Hematopoietic multipotent progenitor cell (in vitro differentiated cells): ENCODE measurements at regions not wholly inside any gene's neighbourhood (a gene's known extent, or its start where the extent isn't known, plus 50 kb on each side); places are given as distances from the start of the nearest gene placed in this dataset.
A peak's percentile ranks its signal among the peaks of the same experiment; 100 is the strongest.
"Not testable (repeated sequence)": the region's sequence is repeated elsewhere in the genome, so short reads cannot be mapped to it uniquely, and the experiment has no call there.

Experiments
- DNase-seq, 3 donors: peaks; one replicate each; pipeline ENCODE4 v3.0.0-alpha.2; 2011 to 2015; ENCODE audit warnings: low read depth in 2 of 3, low spot score in 2 of 3

DNA sequence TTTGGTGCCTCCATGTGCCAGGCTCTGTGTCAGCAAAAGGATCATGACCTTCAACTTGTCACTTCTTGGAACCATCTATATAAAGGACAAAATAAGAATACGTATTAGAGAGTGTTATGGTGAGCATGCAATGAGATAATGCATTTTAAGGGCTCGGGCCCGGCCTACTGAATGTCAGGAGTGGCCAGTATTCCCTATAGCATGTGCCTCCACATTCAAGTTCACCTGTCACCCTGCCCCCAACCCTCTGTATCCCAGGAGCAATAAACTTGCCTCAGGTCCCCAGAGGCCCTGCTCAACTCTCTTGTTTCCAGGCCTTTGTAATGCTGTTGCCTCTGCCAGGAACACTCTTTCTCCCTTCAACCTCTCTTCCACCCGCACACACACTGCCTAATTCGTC, 90.2 kb upstream of the SLC6A11 start:
- no peak for DNase-seq

GRCh38 chr3:10726787-10727186, 89.2 kb upstream of the SLC6A11 start:
- no peak for DNase-seq

DNA sequence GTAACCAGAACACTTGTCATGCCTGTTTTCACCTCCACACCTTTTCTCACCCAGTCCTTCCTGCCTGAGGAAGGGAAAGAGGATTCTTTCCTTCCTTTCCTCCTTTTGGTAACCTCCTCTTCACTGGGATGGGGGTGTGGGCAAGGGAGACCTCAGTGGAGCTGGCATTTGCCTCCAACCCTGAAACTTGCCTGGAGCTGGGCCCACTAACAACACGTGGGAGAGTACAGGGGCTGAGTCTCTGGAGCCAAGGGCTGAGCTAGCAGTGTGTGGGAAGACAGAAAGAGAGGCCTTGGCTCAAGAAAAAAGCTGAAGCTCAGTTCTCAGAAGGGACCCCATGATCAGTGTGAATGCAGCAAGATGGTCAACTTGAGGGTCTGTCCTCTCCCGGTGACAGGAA, 86.6 kb upstream of the SLC6A11 start:
- no peak for DNase-seq

DNA sequence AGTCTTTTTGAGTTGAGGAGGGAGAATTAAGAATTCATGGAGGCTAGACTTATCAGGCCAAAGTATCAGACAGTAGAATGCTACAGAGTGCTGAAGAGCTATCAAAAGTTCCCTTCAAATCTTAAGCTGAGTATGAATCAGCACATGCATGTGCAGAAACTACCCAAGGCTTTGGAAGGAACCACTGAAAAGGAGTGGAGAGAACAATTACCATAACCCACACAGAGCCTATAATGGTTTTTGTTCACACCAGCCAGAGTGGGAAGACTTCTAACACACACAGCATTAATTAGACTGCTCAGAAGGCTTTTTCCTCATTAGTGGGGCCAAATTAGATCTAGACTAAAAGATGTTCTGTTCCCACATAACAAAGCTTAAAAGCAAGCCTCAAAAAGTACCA, 83.7 kb upstream of the SLC6A11 start:
- no peak for DNase-seq

DNA sequence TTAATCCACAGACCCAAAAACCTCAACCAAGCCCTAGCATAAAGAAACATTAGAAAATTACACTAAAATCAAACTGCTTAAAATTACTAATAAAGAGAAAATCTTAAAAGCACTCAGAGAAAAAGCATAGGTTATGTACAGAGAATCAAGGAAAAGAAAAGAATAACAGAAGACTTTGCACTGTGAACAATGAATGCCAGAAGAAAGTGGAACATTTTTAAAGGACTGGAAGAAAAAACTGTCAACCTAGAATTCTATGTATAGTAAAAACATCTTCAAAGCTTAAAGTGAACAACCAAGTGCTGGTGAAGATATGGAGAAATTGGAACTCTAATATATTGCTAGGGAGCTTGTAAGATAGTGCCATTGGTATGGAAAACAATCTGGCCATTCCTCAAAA, 82.7 kb upstream of the SLC6A11 start:
- no peak for DNase-seq

- DNase-seq = not testable (repeated sequence)
These were observed 79.6 kb upstream of the SLC6A11 start for GRCh38 chr3:10736444-10736843.

DNA sequence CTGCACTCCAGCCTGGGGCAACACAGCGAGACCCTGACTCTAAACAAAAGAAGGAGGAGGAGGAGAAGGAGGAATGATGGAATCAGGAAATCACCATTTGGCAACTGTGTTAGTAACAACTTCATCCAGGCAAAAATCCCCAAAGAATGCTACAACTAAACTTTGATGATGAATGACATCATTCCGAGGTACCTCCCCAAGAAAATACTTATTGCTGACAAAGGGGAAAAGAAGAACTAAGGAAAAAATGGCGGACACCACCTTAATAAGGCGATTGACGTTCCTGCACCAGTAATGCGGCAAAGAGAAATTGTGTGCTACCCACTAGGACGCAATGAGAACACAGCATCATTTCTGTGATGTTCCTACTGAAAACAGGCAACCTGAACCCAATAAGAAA, 78.2 kb upstream of the SLC6A11 start:
- DNase-seq = no peak

- DNase-seq = peak; percentile 49 to 72 (median 66)
These were observed 77.2 kb upstream of the SLC6A11 start for GRCh38 chr3:10738688-10739372.

DNA sequence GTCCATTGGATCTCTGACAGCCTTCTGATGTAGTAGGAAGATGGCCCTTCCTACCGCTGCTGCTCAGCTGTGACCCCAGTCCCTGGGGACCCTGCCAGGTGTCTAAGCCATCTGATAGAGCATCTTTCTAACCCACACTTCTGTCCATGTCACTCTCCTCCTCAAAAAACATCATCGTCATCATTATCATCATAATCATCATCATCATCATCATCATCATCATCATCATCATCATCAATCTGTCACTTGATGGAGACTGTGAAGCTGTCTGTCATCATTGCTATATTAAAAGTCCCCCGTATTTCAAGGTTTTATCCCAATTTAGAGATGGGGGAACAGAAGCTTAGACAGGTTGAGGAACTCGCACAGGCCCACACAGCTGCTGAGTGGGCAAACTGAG, 75.1 kb upstream of the SLC6A11 start:
- no peak for DNase-seq

GRCh38 chr3:10741891-10742671, 73.9 kb upstream of the SLC6A11 start:
- DNase-seq = no peak

DNA sequence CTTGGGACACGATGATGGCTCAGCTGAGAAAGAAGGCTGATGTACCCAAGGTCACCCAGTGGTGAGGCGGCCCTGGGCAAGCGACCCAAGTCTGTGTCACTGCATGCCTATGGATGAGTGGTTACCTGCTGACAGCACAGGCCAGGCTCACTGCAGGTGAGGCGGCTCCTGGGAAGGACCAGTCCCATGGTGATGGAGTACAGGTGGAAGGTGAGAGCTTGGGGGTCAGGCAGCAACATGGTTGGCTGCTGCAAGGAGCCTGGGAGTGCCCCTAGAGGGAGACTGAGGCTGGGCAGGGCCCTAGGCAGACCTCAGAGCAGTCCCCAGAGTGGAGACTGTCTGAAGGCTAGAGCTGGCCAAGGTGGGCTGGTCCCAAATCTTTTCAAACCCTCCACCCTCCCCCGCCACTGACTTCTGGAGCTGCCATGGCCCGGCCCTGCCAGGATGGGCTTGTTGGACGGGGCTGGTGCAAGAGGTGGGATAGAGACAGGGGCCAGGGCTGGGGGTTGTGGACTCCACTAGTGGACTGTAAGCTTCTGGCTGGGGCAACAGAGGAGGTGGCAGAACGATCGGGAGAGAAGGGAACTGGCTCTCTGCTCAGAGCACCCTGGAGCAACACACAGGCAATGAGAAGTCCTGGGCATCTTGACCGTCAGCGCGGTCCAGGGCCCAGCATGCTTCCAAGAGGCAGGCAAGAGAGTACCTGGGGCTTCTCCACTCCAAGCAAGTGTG, 72.5 kb upstream of the SLC6A11 start:
- DNase-seq = no peak

DNA sequence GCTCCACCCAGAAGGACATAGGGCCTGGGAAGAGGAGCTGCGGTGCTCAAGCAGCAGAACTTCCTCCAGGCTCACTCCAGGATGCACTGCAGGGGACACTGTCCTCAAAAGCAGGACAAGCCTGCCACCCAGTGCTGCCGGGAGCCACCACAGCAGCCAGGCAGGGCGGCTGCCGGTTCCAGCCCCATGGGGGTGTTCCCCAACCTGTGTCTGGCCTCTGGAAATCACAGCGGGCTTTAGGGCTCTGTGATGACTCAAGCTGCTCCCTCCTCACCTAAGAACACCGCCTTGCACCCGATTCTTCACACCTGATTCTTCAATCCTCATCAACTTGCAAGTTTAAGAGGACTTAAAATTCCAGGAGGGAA, 71.9 kb upstream of the SLC6A11 start:
- peak in 1 of 3 donors; percentile 31 for DNase-seq

DNA sequence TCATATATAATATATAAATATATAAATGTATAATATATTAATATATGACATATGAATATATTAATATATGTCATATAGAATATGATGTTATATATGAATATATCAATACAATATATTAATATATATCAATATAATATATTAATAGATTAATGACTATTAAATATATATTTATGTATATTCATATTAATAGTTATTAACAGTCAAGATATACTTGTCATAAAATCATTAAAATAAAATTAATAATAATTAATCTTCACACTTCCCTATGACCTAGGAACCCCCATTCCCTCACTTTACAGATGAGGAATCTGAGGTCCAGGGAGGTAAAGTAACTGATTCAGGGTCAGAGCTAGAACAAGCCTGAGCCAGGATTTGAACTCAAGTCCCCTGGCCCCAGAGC, 70.6 kb upstream of the SLC6A11 start:
- no peak for DNase-seq

GRCh38 chr3:10746001-10746400, 70.0 kb upstream of the SLC6A11 start:
- DNase-seq = no peak

DNA sequence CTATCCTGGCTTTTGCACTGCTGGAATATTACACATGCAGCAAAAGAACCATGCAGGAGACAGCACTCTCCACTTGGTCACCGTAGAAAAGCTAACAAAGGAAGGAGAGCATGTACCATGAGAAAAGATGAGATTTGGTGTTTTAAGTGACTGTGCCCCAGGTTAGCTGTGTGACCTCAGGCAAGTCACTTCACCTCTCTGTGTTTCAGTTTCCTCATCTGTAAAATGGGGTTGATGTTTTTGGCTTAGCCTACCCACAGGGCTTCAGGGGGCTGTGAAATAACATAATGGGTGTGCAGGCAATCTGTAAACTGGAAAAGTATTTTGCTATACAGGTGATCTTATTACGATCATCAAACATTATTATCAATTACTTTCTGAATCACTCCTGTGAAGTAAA, 69.3 kb upstream of the SLC6A11 start:
- DNase-seq = no peak

DNA sequence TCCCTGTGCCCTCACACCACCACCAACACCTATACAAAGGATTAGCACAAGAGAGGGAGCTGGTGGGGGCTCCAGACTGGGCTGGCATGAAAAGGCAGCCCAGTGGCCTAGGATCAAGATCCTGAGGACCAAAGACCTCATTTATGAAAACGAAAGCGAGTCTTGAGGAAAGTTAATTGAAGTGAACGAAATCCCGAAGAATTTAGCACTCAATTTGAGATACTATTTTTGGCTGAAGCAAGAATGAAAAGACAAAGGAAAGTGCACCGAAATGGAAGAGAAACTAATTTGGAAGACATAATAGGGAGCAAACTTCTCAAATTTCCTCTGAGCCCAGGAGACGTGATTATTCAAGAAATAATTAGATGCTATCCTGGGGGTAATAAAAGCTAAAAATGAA, 68.7 kb upstream of the SLC6A11 start:
- DNase-seq = no peak

GRCh38 chr3:10748040-10748439, 68.0 kb upstream of the SLC6A11 start:
- DNase-seq = no peak

DNA sequence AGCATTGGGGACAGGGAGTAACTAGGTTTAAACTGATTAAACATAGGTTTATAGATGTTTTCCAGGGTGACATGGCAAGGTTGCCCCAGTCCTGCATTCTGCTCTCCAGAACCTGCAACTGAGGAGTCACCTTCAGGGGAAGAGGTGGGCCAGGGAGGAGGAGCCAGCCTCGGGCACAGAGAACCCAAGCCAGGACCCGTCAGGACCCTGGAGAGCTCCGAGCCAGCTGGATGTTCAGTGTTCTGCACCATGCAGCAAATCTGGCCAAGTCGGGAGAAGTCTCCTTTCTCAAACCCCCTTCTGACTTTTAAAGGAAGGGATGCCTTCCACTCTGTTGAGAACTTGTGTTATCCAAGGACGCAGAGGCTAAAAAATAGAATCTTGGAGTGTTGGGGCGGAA, 62.1 kb upstream of the SLC6A11 start:
- DNase-seq = peak in 2 of 3 donors; percentile 54 to 74

GRCh38 chr3:10756546-10756945, 59.5 kb upstream of the SLC6A11 start:
- DNase-seq = no peak

DNA sequence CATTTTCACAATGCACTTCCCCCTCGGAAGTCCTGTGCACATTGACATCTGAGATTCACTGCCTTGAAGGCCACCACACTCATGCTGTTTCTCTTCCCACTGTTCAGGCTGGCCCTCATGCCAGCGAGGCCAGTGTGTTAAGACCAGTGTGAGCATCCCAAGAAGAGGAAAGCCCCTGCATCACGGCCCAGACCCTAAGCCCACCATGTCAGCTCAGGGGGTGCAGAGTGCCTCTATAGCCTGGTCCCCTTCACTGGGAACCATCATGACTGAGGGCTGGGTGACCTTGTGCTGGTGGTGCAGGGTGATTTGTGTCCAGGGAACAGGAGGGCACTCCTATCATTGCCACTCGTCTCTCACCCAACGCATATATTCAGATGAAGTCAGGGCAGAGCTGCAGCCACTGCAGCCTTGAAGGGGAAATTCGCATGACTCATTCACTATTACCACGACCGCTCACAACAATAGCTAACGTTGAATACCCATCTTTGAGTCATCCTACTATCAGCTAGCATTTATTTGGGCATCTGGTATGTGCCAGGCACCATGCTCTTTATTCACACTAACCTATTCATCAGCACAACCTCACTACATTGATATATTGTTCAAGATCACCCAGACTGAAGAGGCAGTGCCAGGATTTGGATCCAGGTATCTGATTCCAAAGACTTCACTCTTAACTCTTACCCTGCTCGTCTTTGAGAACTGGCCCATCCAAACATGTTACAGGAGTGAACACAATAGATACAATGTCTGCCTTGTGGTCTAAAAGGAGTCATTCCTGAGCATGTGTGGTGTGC, 58.8 kb upstream of the SLC6A11 start:
- DNase-seq = no peak

GRCh38 chr3:10757821-10758130, 58.3 kb upstream of the SLC6A11 start:
- DNase-seq = no peak
